H9 (cell line): ENCODE measurements at regions not wholly inside any gene's neighbourhood (a gene's known extent, or its start where the extent isn't known, plus 50 kb on each side); places are given as distances from the start of the nearest gene placed in this dataset.

Experiments used
- DNase-seq: peaks from one replicate; pipeline ENCODE4 v3.0.0-alpha.2; 2017
- H2AFZ ChIP-seq: one replicate; pipeline ENCODE4 v1.6.1; 2013; ENCODE audit warnings: mild to moderate bottlenecking, low read length, control low read depth, moderate library complexity
- H2AK5ac ChIP-seq: 2 replicates; pipeline ENCODE4 v1.6.1; 2013; ENCODE audit warnings: low read length, control low read depth, mixed read lengths; ENCODE audit not compliant: insufficient read length
- H2BK120ac ChIP-seq: one replicate; pipeline ENCODE4 v1.6.1; 2013; ENCODE audit warnings: low read depth, mild to moderate bottlenecking, low read length, control low read depth, inconsistent platforms; ENCODE audit not compliant: poor library complexity, severe bottlenecking
- H2BK12ac ChIP-seq: 2 replicates; pipeline ENCODE4 v1.6.1; 2013; ENCODE audit warnings: low read length, control low read depth, mixed read lengths, low read depth; ENCODE audit not compliant: insufficient read length
- H2BK15ac ChIP-seq: 2 replicates; pipeline ENCODE4 v1.6.1; 2013; ENCODE audit warnings: low read depth, low read length, control low read depth
- H2BK20ac ChIP-seq: one replicate; pipeline ENCODE4 v1.6.1; 2013; ENCODE audit warnings: low read depth, mild to moderate bottlenecking, low read length, control low read depth, inconsistent platforms; ENCODE audit not compliant: poor library complexity, severe bottlenecking
- H2BK5ac ChIP-seq: 2 replicates; pipeline ENCODE4 v1.6.1; 2013; ENCODE audit warnings: low read length, control low read depth, mixed read lengths; ENCODE audit not compliant: insufficient read length
- H3K14ac ChIP-seq: 2 replicates; pipeline ENCODE4 v1.6.1; 2013; ENCODE audit warnings: low read length, control low read depth; ENCODE audit not compliant: insufficient read depth
- H3K18ac ChIP-seq: 2 replicates; pipeline ENCODE4 v1.6.1; 2013; ENCODE audit warnings: low read depth, mild to moderate bottlenecking, mixed read lengths, low read length, control low read depth; ENCODE audit not compliant: insufficient read length
- H3K23ac ChIP-seq: 2 replicates; pipeline ENCODE4 v1.6.1; 2013; ENCODE audit warnings: low read length, control low read depth, mixed read lengths, low read depth; ENCODE audit not compliant: insufficient read length
- H3K23me2 ChIP-seq: 2 replicates; pipeline ENCODE4 v1.6.1; 2013; ENCODE audit warnings: low read depth, mild to moderate bottlenecking, mixed read lengths, low read length, control low read depth; ENCODE audit not compliant: insufficient read length, poor library complexity, severe bottlenecking
- H3K27ac ChIP-seq: 2 replicates; pipeline ENCODE4 v1.5.1; 2013; ENCODE audit warnings: low read length, control low read depth, mixed read lengths, low read depth; ENCODE audit not compliant: insufficient read length
- H3K27me3 ChIP-seq: 2 replicates; pipeline ENCODE4 v1.6.1; 2013; ENCODE audit warnings: low read length, control low read depth, inconsistent platforms; ENCODE audit not compliant: insufficient read depth
- H3K4ac ChIP-seq: 2 replicates; pipeline ENCODE4 v1.6.1; 2013; ENCODE audit warnings: low read depth, mild to moderate bottlenecking, control low read depth, inconsistent platforms, low read length, moderate library complexity
- H3K4me1 ChIP-seq: 2 replicates; pipeline ENCODE4 v1.6.1; 2013; ENCODE audit warnings: low read length, control low read depth, inconsistent platforms; ENCODE audit not compliant: insufficient read depth
- H3K4me2 ChIP-seq: 2 replicates; pipeline ENCODE4 v1.6.1; 2013; ENCODE audit warnings: low read length, control low read depth, mixed read lengths; ENCODE audit not compliant: insufficient read length, insufficient read depth
- H3K56ac ChIP-seq: 2 replicates; pipeline ENCODE4 v1.6.1; 2013; ENCODE audit warnings: low read depth, mild to moderate bottlenecking, mixed read lengths, low read length, control low read depth; ENCODE audit not compliant: insufficient read length
- H3K79me1 ChIP-seq: 2 replicates; pipeline ENCODE4 v1.6.1; 2013; ENCODE audit warnings: low read depth, mild to moderate bottlenecking, moderate library complexity, low read length, control low read depth, inconsistent platforms; ENCODE audit not compliant: insufficient read depth, poor library complexity, severe bottlenecking
- H3K79me2 ChIP-seq: 2 replicates; pipeline ENCODE4 v1.6.1; 2013; ENCODE audit warnings: low read length, control low read depth, inconsistent platforms; ENCODE audit not compliant: insufficient read depth
- H3K9ac ChIP-seq: 2 replicates; pipeline ENCODE4 v1.6.1; 2013; ENCODE audit warnings: low read length, control low read depth, mixed read lengths; ENCODE audit not compliant: insufficient read length; ENCODE audit errors: extremely low read depth
- H3K9me3 ChIP-seq: one replicate; pipeline ENCODE4 v1.6.1; 2013; ENCODE audit warnings: low read depth, low read length, inconsistent platforms; ENCODE audit not compliant: control insufficient read depth
- H3T11ph ChIP-seq: one replicate; pipeline ENCODE4 v1.6.1; 2013; ENCODE audit warnings: mild to moderate bottlenecking, low read length, control low read depth, inconsistent platforms
- H4K20me1 ChIP-seq: one replicate; pipeline ENCODE4 v1.6.1; 2013; ENCODE audit not compliant: control insufficient read depth, insufficient read length, insufficient read depth
- H4K5ac ChIP-seq: 2 replicates; pipeline ENCODE4 v1.6.1; 2013; ENCODE audit warnings: low read depth, mild to moderate bottlenecking, mixed read lengths, low read length, control low read depth; ENCODE audit not compliant: insufficient read length
- H4K8ac ChIP-seq: replicated peaks from 2 replicates; pipeline ENCODE4 v1.6.1; 2013; ENCODE audit warnings: low read length, control low read depth, mixed read lengths, low read depth; ENCODE audit not compliant: insufficient read length
- H4K91ac ChIP-seq: 2 replicates; pipeline ENCODE4 v1.6.1; 2013; ENCODE audit warnings: low read depth, mild to moderate bottlenecking, moderate library complexity, mixed read lengths, low read length, control low read depth; ENCODE audit not compliant: insufficient read length
- H3K27ac Mint-ChIP-seq, 3 experiments: 2 replicates in 2 of 3; 3 replicates in 1 of 3; pipeline ENCODE4 v1.8.0; 2020 to 2021; ENCODE audit warnings: mixed read lengths in 3 of 3, mild to moderate bottlenecking in 1 of 3, moderate library complexity in 1 of 3
- H3K27me3 Mint-ChIP-seq: 2 replicates; pipeline ENCODE4 v1.8.0; 2021; ENCODE audit warnings: low read depth, mild to moderate bottlenecking, moderate library complexity, mixed read lengths
- H3K36me3 Mint-ChIP-seq, 3 experiments: 2 replicates in 2 of 3; 3 replicates in 1 of 3; pipeline ENCODE4 v1.8.0; 2020 to 2021; ENCODE audit warnings: low read depth in 3 of 3, mixed read lengths in 3 of 3; ENCODE audit not compliant: insufficient read depth in 1 of 3
- H3K4me1 Mint-ChIP-seq, 2 experiments: 2 replicates each; pipeline ENCODE4 v1.8.0; 2020; ENCODE audit warnings: mixed read lengths in 2 of 2
- H3K4me3 Mint-ChIP-seq, 2 experiments: 2 replicates in 1 of 2; 3 replicates in 1 of 2; pipeline ENCODE4 v1.8.0; 2020 to 2021; ENCODE audit warnings: mild to moderate bottlenecking in 2 of 2, mixed read lengths in 2 of 2, moderate library complexity in 1 of 2
- H3K9me3 Mint-ChIP-seq, 2 experiments: 2 replicates in 1 of 2; 3 replicates in 1 of 2; pipeline ENCODE4 v1.8.0; 2020; ENCODE audit warnings: mild to moderate bottlenecking in 2 of 2, mixed read lengths in 2 of 2, moderate library complexity in 1 of 2
- CTCF ChIP-seq: fragments of 200-600 bp; sonication (generic); conservative IDR thresholded peaks from 3 replicates; pipeline ENCODE4 v1.8.0; 2021; ENCODE audit warnings: antibody characterized with exemption, mild to moderate bottlenecking
- WGBS: extraction: QIAGEN DNeasy Blood & Tissue Kit; methylation state at CpG from one replicate; pipeline ENCODE4 v1.1.7; 2013; ENCODE audit warnings: missing lambda C conversion rate, low lambda C conversion rate, mixed read lengths; ENCODE audit not compliant: insufficient read length; ENCODE audit errors: extremely low coverage; 5-methylcytosine and 5-hydroxymethylcytosine counted together

DNA sequence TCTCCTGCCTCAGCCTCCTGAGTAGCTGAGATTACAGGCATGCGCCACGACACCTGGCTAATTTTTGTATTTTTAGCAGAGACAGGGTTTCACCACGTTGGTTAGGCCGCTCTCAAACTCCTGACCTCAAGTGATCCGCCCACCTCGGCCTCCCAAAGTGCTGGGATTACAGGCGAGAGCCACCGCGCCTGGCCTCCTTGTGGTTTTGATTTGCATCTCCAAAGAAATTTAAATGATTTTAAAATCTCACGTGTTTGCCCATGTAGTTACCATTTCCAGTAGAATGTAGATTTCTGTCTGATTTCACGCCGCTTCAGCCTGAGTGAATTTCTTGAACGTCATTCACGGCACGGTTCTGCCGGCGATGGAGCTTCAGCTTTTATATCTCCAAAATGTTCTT lies 55.8 kb downstream of the IGF2 start:
- no peak overlapping the region for H3K23ac ChIP-seq
- no peaks in the 10 kb centered on the region for H3K4me1 ChIP-seq
- H3K27me3 ChIP-seq, result no peaks in the 10 kb centered on the region
- no peak overlapping the region for H2BK5ac ChIP-seq
- no peak overlapping the region for H3T11ph ChIP-seq
- no peaks in the 10 kb centered on the region for H3K9me3 ChIP-seq
- no CpG with 5 or more reads among the region's 17 CpGs for WGBS
- no peak overlapping the region for H3K4ac ChIP-seq
- H3K4me3 Mint-ChIP-seq, result no peak overlapping the region
- no peak overlapping the region for H2BK120ac ChIP-seq
- H3K18ac ChIP-seq, result no peak overlapping the region
- no peak overlapping the region for H2AFZ ChIP-seq
- peaks cover 20% of the 10 kb centered on the region in 2 experiments for H3K9me3 Mint-ChIP-seq
- H4K8ac ChIP-seq, result no peak overlapping the region
- H3K27ac Mint-ChIP-seq, result no peak overlapping the region
- no peak for DNase-seq
- peaks cover 0 to 10% of the 10 kb centered on the region in 2 experiments; a peak in 3 of 4 replicates for H3K4me1 Mint-ChIP-seq
- H3K56ac ChIP-seq, result no peak overlapping the region
- H3K23me2 ChIP-seq, result no peaks in the 10 kb centered on the region
- no peak overlapping the region for H4K5ac ChIP-seq
- no peak for TF ChIP-seq CTCF
- peaks cover 46% of the 10 kb centered on the region for H3K27me3 Mint-ChIP-seq
- H3K9ac ChIP-seq, result no peak overlapping the region
- no peak overlapping the region for H2BK20ac ChIP-seq
- H3K36me3 Mint-ChIP-seq, result peaks cover 2 to 16% (median 6%) of the 10 kb centered on the region in 3 experiments; a peak in 5 of 7 replicates
- no peak overlapping the region for H2BK12ac ChIP-seq
- H3K27ac ChIP-seq, result no peak overlapping the region
- H3K79me1 ChIP-seq, result no peaks in the 10 kb centered on the region
- no peak overlapping the region for H2BK15ac ChIP-seq
- no peaks in the 10 kb centered on the region for H3K79me2 ChIP-seq
- H3K14ac ChIP-seq, result no peak overlapping the region
- no peaks in the 10 kb centered on the region for H4K20me1 ChIP-seq
- H3K4me2 ChIP-seq, result no peak overlapping the region
- H4K91ac ChIP-seq, result no peak overlapping the region
- no peak overlapping the region for H2AK5ac ChIP-seq
